Prostate gland (tissue), 2 donors: ENCODE measurements at regions not wholly inside any gene's neighbourhood (a gene's known extent, or its start where the extent isn't known, plus 50 kb on each side); places are given as distances from the start of the nearest gene placed in this dataset.
A peak's percentile ranks its signal among the peaks of the same experiment; 100 is the strongest.

ENCODE experiments used
- DNase-seq: peaks from one replicate; pipeline ENCODE4 v3.0.0-alpha.2; 2019; ENCODE audit warnings: low spot score
- H3K27ac ChIP-seq, 2 donors: fragments of 200-600 bp; sonication (generic); 2 replicates each; pipeline ENCODE4 v1.5.1; 2017 to 2019
- H3K27me3 ChIP-seq: fragments of 200-600 bp; sonication (generic); replicated peaks from 2 replicates; pipeline ENCODE4 v1.5.1; 2019; ENCODE audit not compliant: insufficient read depth
- H3K36me3 ChIP-seq, 2 donors: fragments of 200-600 bp; sonication (generic); 1 replicate in 1 of 2; 2 replicates in 1 of 2; pipeline versions ENCODE4 v1.5.1 to v1.8.1; 2017 to 2019
- H3K4me1 ChIP-seq: fragments of 200-600 bp; sonication (generic); replicated peaks from 2 replicates; pipeline ENCODE4 v1.5.1; 2019
- H3K4me3 ChIP-seq, 2 donors: fragments of 200-600 bp; sonication (generic); 2 replicates each; pipeline ENCODE4 v1.5.1; 2017 to 2019
- H3K9me3 ChIP-seq: fragments of 200-600 bp; sonication (generic); 2 replicates; pipeline ENCODE4 v1.5.1; 2017
- POLR2A ChIP-seq: fragments of 450-650 bp; IDR thresholded peaks from one replicate; pipeline ENCODE4 v1.6.1; 2016; ENCODE audit warnings: antibody characterized with exemption, mild to moderate bottlenecking
- POLR2AphosphoS5 ChIP-seq: sonication (generic); formaldehyde crosslinking; IDR thresholded peaks from one replicate; pipeline ENCODE4 v1.6.1; 2017; ENCODE audit warnings: antibody characterized with exemption
- WGBS: methylation state at CpG from one replicate; pipeline ENCODE4 v1.1.5; 2018; 5-methylcytosine and 5-hydroxymethylcytosine counted together
- intact Hi-C: fragments of 100-400 bp; cut with DNase I; formaldehyde crosslinking; loops from one replicate; pipeline ENCODE4 v1.14.2; 2022
- TF ChIP-seq, protein P1 (sequence below), 4 experiments: fragments of 200-600 bp in 2 of 4; fragments of 450-650 bp in 2 of 4; sonication (generic) in 2 of 4; IDR thresholded peaks; 1 replicate in 3 of 4; 2 replicates in 1 of 4; pipeline ENCODE4 v1.5.1; 2016 to 2019; ENCODE audit warnings: antibody characterized with exemption in 4 of 4, mild to moderate bottlenecking in 2 of 4, moderate library complexity in 2 of 4

DNA sequence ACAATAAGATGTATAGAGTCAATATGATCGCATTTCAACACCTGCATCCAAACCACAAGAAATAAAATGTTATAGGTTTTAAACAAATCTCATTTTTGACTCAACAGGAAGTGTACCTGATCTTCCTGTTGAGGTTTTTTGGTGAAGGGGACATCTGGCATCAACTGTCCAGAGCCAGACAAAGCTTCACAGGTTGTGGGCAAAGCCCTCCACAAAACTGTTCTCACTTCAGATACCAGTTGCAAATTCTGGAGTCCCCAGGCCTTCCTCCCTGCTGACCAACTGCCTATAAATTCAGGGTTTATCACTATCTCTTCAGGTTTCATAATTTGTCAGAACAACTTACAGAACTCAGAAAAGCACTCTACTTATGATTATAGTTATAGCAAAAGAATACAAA, 326.1 kb upstream of the CAMK1G start:
- intact Hi-C loops = no loop called here
- no peaks in the 10 kb centered on the region for H3K27me3 ChIP-seq

DNA sequence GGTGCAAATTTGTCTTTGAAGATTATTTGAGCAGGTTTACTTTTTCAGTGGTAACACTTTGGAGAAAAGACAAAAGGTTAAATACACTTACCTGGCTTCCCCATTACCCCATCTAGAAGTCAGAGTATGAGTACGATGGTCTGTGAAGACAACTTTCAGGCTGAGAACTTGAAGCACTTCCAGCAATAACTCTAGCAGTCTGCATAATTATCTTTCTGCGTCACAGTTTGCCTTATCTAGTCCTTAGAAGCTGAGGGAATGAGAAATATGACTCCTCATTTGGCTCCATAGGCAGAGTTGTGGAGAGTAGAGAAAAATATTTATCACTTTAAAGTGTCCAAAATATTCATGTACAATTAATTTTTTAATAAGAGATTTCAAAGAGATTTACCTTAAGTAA, 323.4 kb upstream of the CAMK1G start:
- 56% methylated on average over 2 of the region's 2 CpGs for WGBS
- Histone ChIP-seq H3K4me1 (no peaks in the 10 kb centered on the region), H3K36me3 (no peaks in the 10 kb centered on the region), H3K4me3 (no peak overlapping the region), H3K27me3 (no peaks in the 10 kb centered on the region), H3K27ac (no peak overlapping the region), H3K9me3 (no peaks in the 10 kb centered on the region)
- intact Hi-C loops = no loop called here
- TF ChIP-seq POLR2A (no peak), POLR2AphosphoS5 (no peak)
- TF ChIP-seq, protein P1, sequence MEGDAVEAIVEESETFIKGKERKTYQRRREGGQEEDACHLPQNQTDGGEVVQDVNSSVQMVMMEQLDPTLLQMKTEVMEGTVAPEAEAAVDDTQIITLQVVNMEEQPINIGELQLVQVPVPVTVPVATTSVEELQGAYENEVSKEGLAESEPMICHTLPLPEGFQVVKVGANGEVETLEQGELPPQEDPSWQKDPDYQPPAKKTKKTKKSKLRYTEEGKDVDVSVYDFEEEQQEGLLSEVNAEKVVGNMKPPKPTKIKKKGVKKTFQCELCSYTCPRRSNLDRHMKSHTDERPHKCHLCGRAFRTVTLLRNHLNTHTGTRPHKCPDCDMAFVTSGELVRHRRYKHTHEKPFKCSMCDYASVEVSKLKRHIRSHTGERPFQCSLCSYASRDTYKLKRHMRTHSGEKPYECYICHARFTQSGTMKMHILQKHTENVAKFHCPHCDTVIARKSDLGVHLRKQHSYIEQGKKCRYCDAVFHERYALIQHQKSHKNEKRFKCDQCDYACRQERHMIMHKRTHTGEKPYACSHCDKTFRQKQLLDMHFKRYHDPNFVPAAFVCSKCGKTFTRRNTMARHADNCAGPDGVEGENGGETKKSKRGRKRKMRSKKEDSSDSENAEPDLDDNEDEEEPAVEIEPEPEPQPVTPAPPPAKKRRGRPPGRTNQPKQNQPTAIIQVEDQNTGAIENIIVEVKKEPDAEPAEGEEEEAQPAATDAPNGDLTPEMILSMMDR (IDR thresholded peaks at IDR 0.05) = no peak
- DNase-seq = no peak

More for the DNA sequence above, 326.1 kb upstream of the CAMK1G start:
- H3K9me3 ChIP-seq = no peaks in the 10 kb centered on the region
- 89% methylated on average over 1 of the region's 1 CpG for WGBS
- no peak overlapping the region for H3K27ac ChIP-seq
- no peaks in the 10 kb centered on the region for H3K4me1 ChIP-seq
- no peak for DNase-seq
- no peak overlapping the region for H3K4me3 ChIP-seq
- no peaks in the 10 kb centered on the region for H3K36me3 ChIP-seq
- TF ChIP-seq POLR2A (no peak), POLR2AphosphoS5 (no peak)
- TF ChIP-seq, protein P1 (IDR thresholded peaks at IDR 0.05) = no peak

DNA sequence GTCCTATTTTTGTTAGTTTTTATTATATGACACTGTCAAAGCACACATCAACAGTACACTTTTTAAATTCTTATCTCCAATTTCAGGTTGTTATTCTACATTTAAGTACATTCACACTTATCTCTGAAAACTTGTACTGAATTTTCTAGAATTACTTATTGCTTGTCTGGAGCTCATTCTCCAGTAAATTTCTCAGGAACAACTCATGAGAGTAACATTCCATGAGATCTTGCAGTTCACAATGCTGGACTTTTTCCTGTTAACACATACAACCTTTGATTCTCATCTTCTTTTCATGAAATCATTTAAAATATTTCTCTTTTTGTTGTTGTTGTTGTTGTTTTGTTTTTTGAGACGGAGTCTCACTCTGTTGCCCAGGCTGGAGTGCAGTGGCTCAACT, 320.9 kb upstream of the CAMK1G start:
- no peaks in the 10 kb centered on the region for H3K9me3 ChIP-seq
- no peak for TF ChIP-seq POLR2A
- TF ChIP-seq, protein P1 (IDR thresholded peaks at IDR 0.05) = no peak
- TF ChIP-seq POLR2AphosphoS5 = no peak
- no peak overlapping the region for H3K27ac ChIP-seq
- H3K4me3 ChIP-seq = no peak overlapping the region
- H3K4me1 ChIP-seq = no peaks in the 10 kb centered on the region
- 100% methylated on average over 1 of the region's 1 CpG for WGBS
- no peaks in the 10 kb centered on the region for H3K36me3 ChIP-seq
- H3K27me3 ChIP-seq = no peaks in the 10 kb centered on the region
- no peak for DNase-seq
- intact Hi-C loops = no loop called here

DNA sequence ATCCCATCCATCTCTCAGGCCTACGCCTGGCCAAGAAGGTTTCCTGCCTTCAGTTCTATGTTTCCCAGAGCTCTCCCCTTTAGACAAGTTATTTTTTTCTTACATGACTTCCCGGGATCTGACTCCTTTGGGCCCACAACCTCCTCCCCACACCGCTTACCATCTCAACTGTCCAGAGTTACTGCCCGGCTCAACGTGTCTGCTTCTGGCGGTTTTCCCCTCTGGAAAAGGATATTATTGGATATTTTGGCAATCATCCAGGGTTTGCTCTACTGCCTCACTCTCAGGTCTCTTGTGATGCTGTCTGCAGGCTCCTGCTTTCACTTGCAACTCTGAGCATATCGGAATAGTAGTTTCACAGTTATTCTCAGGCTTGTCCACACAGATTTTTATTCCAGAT, 318.2 kb upstream of the CAMK1G start:
- no peak for DNase-seq
- 73% methylated on average over 7 of the region's 7 CpGs for WGBS
- Histone ChIP-seq H3K27me3 (no peaks in the 10 kb centered on the region), H3K36me3 (no peaks in the 10 kb centered on the region), H3K27ac (no peak overlapping the region), H3K4me1 (no peaks in the 10 kb centered on the region), H3K9me3 (no peaks in the 10 kb centered on the region), H3K4me3 (no peak overlapping the region)
- intact Hi-C loops = no loop called here
- TF ChIP-seq, protein P1 (IDR thresholded peaks at IDR 0.05) = no peak
- no peak for TF ChIP-seq POLR2AphosphoS5
- TF ChIP-seq POLR2A = no peak

DNA sequence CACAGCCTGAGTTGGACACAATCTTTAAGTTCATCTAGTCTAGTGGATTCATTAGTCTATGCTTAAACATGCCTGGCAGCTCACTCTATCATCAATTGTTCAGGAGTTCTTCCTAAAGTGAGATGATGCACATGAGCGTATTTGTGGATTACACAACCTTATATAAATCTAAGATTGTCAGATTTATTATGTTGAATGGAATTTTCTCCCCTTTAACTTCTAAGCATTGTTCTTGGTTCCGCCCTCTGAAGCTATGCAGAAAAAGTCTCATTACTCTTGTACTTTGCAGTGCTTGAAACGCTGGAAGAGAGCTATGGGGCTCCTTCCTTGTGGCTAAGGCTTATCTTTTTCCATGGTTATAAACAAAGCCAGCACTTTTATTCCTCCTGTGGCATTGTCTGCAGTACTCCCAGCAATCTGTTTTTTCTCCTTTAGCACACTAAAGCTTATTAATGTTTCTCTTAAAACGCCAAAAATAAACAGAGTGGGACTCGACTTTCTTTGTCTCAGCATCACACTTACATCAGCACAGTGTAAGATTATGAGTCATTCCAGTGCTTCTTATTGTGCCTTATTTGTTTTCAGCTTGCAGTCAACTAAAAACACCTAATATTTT, 316.8 kb upstream of the CAMK1G start:
- Histone ChIP-seq H3K4me3 (no peak overlapping the region), H3K27me3 (no peaks in the 10 kb centered on the region), H3K36me3 (no peaks in the 10 kb centered on the region), H3K27ac (no peak overlapping the region), H3K4me1 (no peaks in the 10 kb centered on the region), H3K9me3 (no peaks in the 10 kb centered on the region)
- 23% methylated on average over 5 of the region's 5 CpGs for WGBS
- no peak for TF ChIP-seq POLR2A
- no peak for TF ChIP-seq POLR2AphosphoS5
- TF ChIP-seq, protein P1 (IDR thresholded peaks at IDR 0.05) = no peak
- intact Hi-C loops = no loop called here
- DNase-seq = peak; percentile 8
